B cell (primary cell): ENCODE measurements at regions not wholly inside any gene's neighbourhood (a gene's known extent, or its start where the extent isn't known, plus 50 kb on each side); places are given as distances from the start of the nearest gene placed in this dataset.

Experiments used
- ATAC-seq: fragments of 200-7000 bp; cut with Tn5 transposase; one replicate; pipeline ENCODE4 v1.10.0; 2021; ENCODE audit warnings: low read depth, mild to moderate bottlenecking, moderate number of reproducible peaks, moderate library complexity
- CTCF ChIA-PET: fragments of 350-600 bp; sonication (Branson Sonifier 250); formaldehyde crosslinking; loops from one replicate; lab custom pipeline; 2021; ENCODE audit warnings: antibody characterized with exemption, inconsistent platforms; lab: Charles Lee
- POLR2A ChIA-PET: fragments of 350-600 bp; sonication (Branson Sonifier 250); formaldehyde crosslinking; loops from one replicate; lab custom pipeline; 2021; ENCODE audit warnings: antibody characterized with exemption; lab: Charles Lee
- DNase-seq: peaks from one replicate; pipeline ENCODE4 v3.0.0; 2013
- H2AFZ ChIP-seq: 2 replicates; pipeline ENCODE4 v1.6.1; 2012; ENCODE audit warnings: mild to moderate bottlenecking, low read depth, low read length; ENCODE audit not compliant: insufficient read depth, poor library complexity, severe bottlenecking
- H3K27ac ChIP-seq, 2 donors: 1 replicate in 1 of 2; 2 replicates in 1 of 2; pipeline ENCODE4 v1.5.1; 2012 to 2013; ENCODE audit warnings: low read length in 2 of 2, mild to moderate bottlenecking in 2 of 2, moderate library complexity in 1 of 2
- H3K27me3 ChIP-seq, 4 experiments: fragments of 200-600 bp in 1 of 4; sonication (generic) in 1 of 4; replicated peaks in 1 of 4; 1 replicate in 2 of 4; 2 replicates in 2 of 4; pipeline versions ENCODE4 v1.6.1 to v1.7.0; 2013 to 2016; ENCODE audit warnings: low read length in 3 of 4, mild to moderate bottlenecking in 2 of 4, mixed read lengths in 1 of 4, moderate library complexity in 1 of 4; ENCODE audit not compliant: insufficient read depth in 4 of 4, control insufficient read depth in 3 of 4; ENCODE audit errors: control extremely low read depth in 1 of 4
- H3K36me3 ChIP-seq, 2 experiments: replicated peaks in 1 of 2; 1 replicate in 1 of 2; 2 replicates in 1 of 2; pipeline versions ENCODE4 v1.6.1 to v1.7.1; 2013; ENCODE audit warnings: low read length in 1 of 2; ENCODE audit not compliant: insufficient read depth in 2 of 2, control insufficient read depth in 1 of 2; ENCODE audit errors: control extremely low read depth in 1 of 2, extremely low read depth in 1 of 2
- H3K4me1 ChIP-seq, 2 donors: fragments of 200-600 bp in 1 of 2; sonication (generic) in 1 of 2; 1 replicate in 1 of 2; 2 replicates in 1 of 2; pipeline versions ENCODE4 v1.5.1 to v1.6.1; 2013 to 2017; ENCODE audit warnings: low read length in 2 of 2; ENCODE audit not compliant: control insufficient read depth in 2 of 2, insufficient read depth in 2 of 2
- H3K4me2 ChIP-seq: replicated peaks from 2 replicates; pipeline ENCODE3; 2012; ENCODE audit warnings: mild to moderate bottlenecking, low read depth, low read length; ENCODE audit not compliant: poor library complexity, severe bottlenecking
- H3K4me3 ChIP-seq, 5 experiments: fragments of 200-600 bp in 1 of 5; sonication (generic) in 1 of 5; 1 replicate in 3 of 5; 2 replicates in 2 of 5; pipeline versions ENCODE4 v1.5.1 to v1.7.0; 2011 to 2016; ENCODE audit warnings: low read length in 4 of 5, mild to moderate bottlenecking in 4 of 5, low read depth in 2 of 5, control low read depth in 1 of 5, moderate library complexity in 1 of 5; ENCODE audit not compliant: insufficient read depth in 1 of 5; ENCODE audit errors: control extremely low read depth in 1 of 5, extremely low read depth in 1 of 5
- H3K79me2 ChIP-seq: fragments of 200-600 bp; sonication (generic); one replicate; pipeline ENCODE4 v1.6.0; 2016; ENCODE audit warnings: low read length; ENCODE audit not compliant: control insufficient read depth, insufficient read depth
- H3K9ac ChIP-seq: fragments of 200-600 bp; sonication (generic); 2 replicates; pipeline ENCODE4 v1.6.1; 2017; ENCODE audit warnings: mild to moderate bottlenecking, low read length, moderate library complexity
- H3K9me3 ChIP-seq, 3 donors: one replicate each; pipeline versions ENCODE4 v1.6.1 to v1.7.1; 2013; ENCODE audit warnings: low read length in 2 of 3; ENCODE audit not compliant: control insufficient read depth in 2 of 3, insufficient read depth in 1 of 3; ENCODE audit errors: control extremely low read depth in 1 of 3
- H4K20me1 ChIP-seq: 2 replicates; pipeline ENCODE4 v1.6.0; 2012; ENCODE audit warnings: mild to moderate bottlenecking, low read length; ENCODE audit not compliant: insufficient read depth, control insufficient read depth, poor library complexity, severe bottlenecking
- H3K27ac Mint-ChIP-seq: one replicate; pipeline ENCODE4 v1.8.0; 2021; ENCODE audit warnings: mixed read lengths
- H3K27me3 Mint-ChIP-seq: one replicate; pipeline ENCODE4 v1.8.0; 2021; ENCODE audit warnings: mixed read lengths
- H3K4me1 Mint-ChIP-seq: one replicate; pipeline ENCODE4 v1.8.0; 2021; ENCODE audit warnings: mixed read lengths
- H3K4me3 Mint-ChIP-seq: one replicate; pipeline ENCODE4 v1.8.0; 2021; ENCODE audit warnings: mixed read lengths
- H3K9me3 Mint-ChIP-seq: one replicate; pipeline ENCODE4 v1.8.0; 2022; ENCODE audit warnings: mixed read lengths; ENCODE audit not compliant: insufficient read depth
- CTCF ChIP-seq: fragments of 200-600 bp; IDR thresholded peaks from one replicate; pipeline ENCODE4 v1.8.0; 2022; ENCODE audit warnings: antibody characterized with exemption, mild to moderate bottlenecking
- EZH2 ChIP-seq: IDR thresholded peaks from 2 replicates; pipeline ENCODE4 v1.6.1; 2012; ENCODE audit warnings: borderline replicate concordance, low read depth, mild to moderate bottlenecking, moderate library complexity, low read length; ENCODE audit not compliant: insufficient read depth, poor library complexity, severe bottlenecking
- WGBS: methylation state at CpG from one replicate; pipeline ENCODE4 v1.1.5; 2013; ENCODE audit warnings: missing lambda C conversion rate; ENCODE audit not compliant: insufficient coverage; 5-methylcytosine and 5-hydroxymethylcytosine counted together
- intact Hi-C: fragments of 100-400 bp; cut with micrococcal nuclease; formaldehyde crosslinking; loops from one replicate; pipeline ENCODE4 v1.10.0; 2022

GRCh38 chr6:72476051-72476450, 145.8 kb upstream of the KCNQ5 start:
- H3K9me3 Mint-ChIP-seq: no peaks in the 10 kb centered on the region
- Histone ChIP-seq H3K36me3 (no peaks in the 10 kb centered on the region), H3K27ac (no peak overlapping the region), H3K27me3 (no peaks in the 10 kb centered on the region), H3K4me2 (no peak overlapping the region), H3K4me1 (no peaks in the 10 kb centered on the region), H3K79me2 (no peaks in the 10 kb centered on the region), H3K9ac (no peak overlapping the region), H2AFZ (no peak overlapping the region), H4K20me1 (no peaks in the 10 kb centered on the region), H3K4me3 (no peak overlapping the region), H3K9me3 (no peaks in the 10 kb centered on the region)
- H3K4me3 Mint-ChIP-seq: no peak overlapping the region
- ATAC-seq (no peak), DNase-seq (no peak)
- H3K27me3 Mint-ChIP-seq: peaks cover 6% of the 10 kb centered on the region
- H3K4me1 Mint-ChIP-seq: no peaks in the 10 kb centered on the region
- POLR2A ChIA-PET: no interaction called here
- TF ChIP-seq CTCF (no peak), EZH2 (no peak)
- no peak overlapping the region for H3K27ac Mint-ChIP-seq
- CTCF ChIA-PET: no interaction called here
- intact Hi-C loops: no loop called here
- WGBS: 95% methylated on average over 4 of the region's 5 CpGs

- H3K27me3 Mint-ChIP-seq: peaks cover 3% of the 10 kb centered on the region
- no peak for ATAC-seq
- Histone ChIP-seq H2AFZ (no peak overlapping the region), H3K79me2 (no peaks in the 10 kb centered on the region), H3K4me1 (no peaks in the 10 kb centered on the region), H3K4me2 (no peak overlapping the region), H3K36me3 (no peaks in the 10 kb centered on the region), H3K9ac (no peak overlapping the region), H3K4me3 (no peak overlapping the region), H3K9me3 (no peaks in the 10 kb centered on the region), H3K27ac (no peak overlapping the region), H4K20me1 (no peaks in the 10 kb centered on the region), H3K27me3 (peaks cover 0 to 2% (median 0%) of the 10 kb centered on the region in 4 experiments)
- no peak overlapping the region for H3K4me3 Mint-ChIP-seq
- H3K27ac Mint-ChIP-seq: no peak overlapping the region
- intact Hi-C loops: no loop called here
- no peak for DNase-seq
- no peak for TF ChIP-seq CTCF
- TF ChIP-seq EZH2: no peak
- 93% methylated on average over 3 of the region's 6 CpGs for WGBS
- CTCF ChIA-PET: no interaction called here
- POLR2A ChIA-PET: no interaction called here
- H3K9me3 Mint-ChIP-seq: no peaks in the 10 kb centered on the region
- no peaks in the 10 kb centered on the region for H3K4me1 Mint-ChIP-seq
These were observed 145.2 kb upstream of the KCNQ5 start for GRCh38 chr6:72476646-72477045.
